ENCODE measurements at regions not wholly inside any gene's neighbourhood (a gene's known extent, or its start where the extent isn't known, plus 50 kb on each side); places are given as distances from the start of the nearest gene placed in this dataset.

DNA sequence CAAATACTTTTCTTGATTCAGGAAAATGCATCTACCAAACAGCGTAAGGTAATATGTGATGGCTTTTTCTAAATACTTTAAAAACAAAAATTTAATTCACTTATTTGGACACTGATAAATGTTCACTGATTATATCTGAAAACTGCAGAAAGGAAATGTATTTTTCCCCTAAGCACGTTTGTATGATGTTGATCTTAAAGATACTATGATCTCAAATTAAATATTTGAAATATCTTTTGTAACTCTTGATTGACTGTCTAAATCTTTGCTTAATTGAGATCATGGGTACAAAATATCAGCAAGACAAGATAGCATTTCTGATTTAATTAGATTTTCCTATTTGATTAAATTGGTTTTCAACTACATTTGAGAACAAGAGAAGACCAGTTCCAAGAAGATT, 281.0 kb upstream of the UGT8 start:
- Mint-ChIP-seq H3K36me3 (ENCODE audit: insufficient read depth, unreplicated experiment) (no peaks in the 10 kb centered on the region), H3K4me1 (ENCODE audit: low read depth, unreplicated experiment) (no peaks in the 10 kb centered on the region), H3K27ac (ENCODE audit: unreplicated experiment) (no peak overlapping the region), H3K9me3 (ENCODE audit: low read depth, unreplicated experiment) (no peaks in the 10 kb centered on the region), H3K27me3 (ENCODE audit: unreplicated experiment) (no peaks in the 10 kb centered on the region), H3K4me3 (ENCODE audit: low read depth, unreplicated experiment) (no peak overlapping the region)
- BruUV-seq (replicated peaks) = no TSS peak
- CTCF ChIA-PET = no interaction called here
- DNase-seq = no peak
- TF ChIP-seq, protein P1, sequence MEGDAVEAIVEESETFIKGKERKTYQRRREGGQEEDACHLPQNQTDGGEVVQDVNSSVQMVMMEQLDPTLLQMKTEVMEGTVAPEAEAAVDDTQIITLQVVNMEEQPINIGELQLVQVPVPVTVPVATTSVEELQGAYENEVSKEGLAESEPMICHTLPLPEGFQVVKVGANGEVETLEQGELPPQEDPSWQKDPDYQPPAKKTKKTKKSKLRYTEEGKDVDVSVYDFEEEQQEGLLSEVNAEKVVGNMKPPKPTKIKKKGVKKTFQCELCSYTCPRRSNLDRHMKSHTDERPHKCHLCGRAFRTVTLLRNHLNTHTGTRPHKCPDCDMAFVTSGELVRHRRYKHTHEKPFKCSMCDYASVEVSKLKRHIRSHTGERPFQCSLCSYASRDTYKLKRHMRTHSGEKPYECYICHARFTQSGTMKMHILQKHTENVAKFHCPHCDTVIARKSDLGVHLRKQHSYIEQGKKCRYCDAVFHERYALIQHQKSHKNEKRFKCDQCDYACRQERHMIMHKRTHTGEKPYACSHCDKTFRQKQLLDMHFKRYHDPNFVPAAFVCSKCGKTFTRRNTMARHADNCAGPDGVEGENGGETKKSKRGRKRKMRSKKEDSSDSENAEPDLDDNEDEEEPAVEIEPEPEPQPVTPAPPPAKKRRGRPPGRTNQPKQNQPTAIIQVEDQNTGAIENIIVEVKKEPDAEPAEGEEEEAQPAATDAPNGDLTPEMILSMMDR (IDR thresholded peaks at IDR 0.05; ENCODE audit: unreplicated experiment) = no peak
- intact Hi-C loops (cut with micrococcal nuclease; ENCODE audit: unreplicated experiment) = no loop called here

DNA sequence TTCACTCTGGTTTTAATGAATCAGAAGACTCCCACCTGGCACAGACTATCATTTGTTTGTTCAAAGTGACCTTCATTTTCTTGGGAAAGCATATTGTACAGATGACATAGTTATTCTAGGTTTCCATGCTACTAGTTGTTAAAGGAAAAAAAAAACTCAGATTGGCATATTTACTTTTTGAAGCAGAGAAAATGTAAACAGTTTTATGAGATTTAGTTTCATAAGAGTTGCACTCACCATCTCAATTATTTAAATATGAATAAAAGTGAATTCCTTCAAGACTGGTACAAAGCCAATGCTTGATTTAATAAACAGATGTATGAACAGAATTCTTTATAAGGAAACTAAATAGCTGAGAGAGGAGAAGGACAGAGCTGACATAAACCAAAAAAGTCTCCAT, 280.3 kb upstream of the UGT8 start:
- Mint-ChIP-seq H3K27ac (ENCODE audit: unreplicated experiment) (no peak overlapping the region), H3K36me3 (ENCODE audit: insufficient read depth, unreplicated experiment) (no peaks in the 10 kb centered on the region), H3K27me3 (ENCODE audit: unreplicated experiment) (no peaks in the 10 kb centered on the region), H3K4me1 (ENCODE audit: low read depth, unreplicated experiment) (no peaks in the 10 kb centered on the region), H3K9me3 (ENCODE audit: low read depth, unreplicated experiment) (no peaks in the 10 kb centered on the region), H3K4me3 (ENCODE audit: low read depth, unreplicated experiment) (no peak overlapping the region)
- no TSS peak for BruUV-seq (replicated peaks)
- DNase-seq = no peak
- intact Hi-C loops (cut with micrococcal nuclease; ENCODE audit: unreplicated experiment) = no loop called here
- TF ChIP-seq, protein P1 (IDR thresholded peaks at IDR 0.05; ENCODE audit: unreplicated experiment) = no peak
- CTCF ChIA-PET = no interaction called here

DNA sequence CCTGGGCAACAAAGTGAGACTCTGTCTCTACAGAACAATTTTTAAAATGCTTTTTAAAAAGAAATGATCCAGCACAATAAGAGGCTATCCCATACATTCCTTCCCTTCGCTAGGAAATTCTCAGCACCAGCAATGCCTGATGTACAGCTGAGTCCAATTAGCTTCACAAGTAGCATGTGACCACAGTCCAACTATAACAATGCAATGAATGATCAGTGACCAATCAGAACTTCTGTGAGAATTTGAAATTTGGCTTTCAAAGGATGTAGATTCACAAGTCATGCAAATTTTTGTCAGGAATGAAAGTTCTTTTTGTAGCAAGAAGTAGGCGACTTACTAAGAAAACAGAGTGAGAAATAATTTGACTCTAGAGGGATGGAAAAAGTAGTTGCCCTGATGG, 278.5 kb upstream of the UGT8 start:
- no peak overlapping the region for H3K4me3 Mint-ChIP-seq (ENCODE audit: low read depth, unreplicated experiment)

DNA sequence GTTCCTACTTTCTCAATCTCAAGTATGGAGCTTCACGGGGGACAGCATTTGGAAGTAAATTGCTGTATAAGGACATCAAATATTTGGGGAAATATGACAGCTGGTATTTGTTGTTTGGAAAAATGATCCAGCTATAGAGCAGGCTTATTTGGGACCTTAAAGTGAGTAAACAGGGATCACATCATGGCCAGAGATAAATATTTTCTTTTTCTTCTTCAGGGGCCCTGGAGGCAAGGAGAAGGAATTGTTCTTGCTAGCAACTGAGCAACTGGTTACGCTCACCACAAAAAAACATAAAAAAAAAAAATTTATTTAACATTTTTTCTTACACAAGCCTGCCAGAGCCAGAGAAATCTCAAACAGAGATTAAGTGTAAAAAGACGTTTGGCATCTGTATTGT, 277.2 kb upstream of the UGT8 start:
- CTCF ChIA-PET = no interaction called here
- Mint-ChIP-seq H3K4me1 (ENCODE audit: low read depth, unreplicated experiment) (no peaks in the 10 kb centered on the region), H3K4me3 (ENCODE audit: low read depth, unreplicated experiment) (no peak overlapping the region), H3K27ac (ENCODE audit: unreplicated experiment) (no peak overlapping the region), H3K27me3 (ENCODE audit: unreplicated experiment) (no peaks in the 10 kb centered on the region), H3K9me3 (ENCODE audit: low read depth, unreplicated experiment) (no peaks in the 10 kb centered on the region), H3K36me3 (ENCODE audit: insufficient read depth, unreplicated experiment) (no peaks in the 10 kb centered on the region)
- no TSS peak for BruUV-seq (replicated peaks)
- DNase-seq = no peak
- TF ChIP-seq, protein P1 (IDR thresholded peaks at IDR 0.05; ENCODE audit: unreplicated experiment) = no peak
- intact Hi-C loops (cut with micrococcal nuclease; ENCODE audit: unreplicated experiment) = no loop called here

More for the DNA sequence above, 278.5 kb upstream of the UGT8 start:
- TF ChIP-seq, protein P1 (IDR thresholded peaks at IDR 0.05; ENCODE audit: unreplicated experiment) = no peak
- Mint-ChIP-seq H3K27me3 (ENCODE audit: unreplicated experiment) (no peaks in the 10 kb centered on the region), H3K27ac (ENCODE audit: unreplicated experiment) (no peak overlapping the region), H3K9me3 (ENCODE audit: low read depth, unreplicated experiment) (no peaks in the 10 kb centered on the region), H3K36me3 (ENCODE audit: insufficient read depth, unreplicated experiment) (no peaks in the 10 kb centered on the region), H3K4me1 (ENCODE audit: low read depth, unreplicated experiment) (no peaks in the 10 kb centered on the region)
- intact Hi-C loops (cut with micrococcal nuclease; ENCODE audit: unreplicated experiment) = no loop called here
- CTCF ChIA-PET = no interaction called here
- no TSS peak for BruUV-seq (replicated peaks)
- no peak for DNase-seq

DNA sequence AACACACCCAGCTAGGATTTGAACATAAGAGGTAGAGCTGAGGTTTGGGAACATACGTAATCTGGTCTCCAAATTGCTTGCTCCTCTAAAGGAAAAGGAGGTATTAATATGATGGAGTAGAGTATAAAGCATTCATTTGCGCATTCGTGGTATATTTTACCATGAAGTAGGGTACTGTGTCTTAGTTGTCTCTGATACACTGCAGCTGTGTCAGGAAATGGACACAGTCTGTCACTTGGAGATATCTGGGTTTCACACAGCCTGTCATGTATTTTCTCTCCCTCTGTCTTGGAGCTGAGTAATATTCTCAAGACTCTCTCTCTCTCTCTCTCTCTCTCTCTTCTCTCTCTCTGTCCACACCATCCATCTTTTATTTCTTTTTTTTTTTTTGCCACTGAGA, 274.8 kb upstream of the UGT8 start:
- BruUV-seq (replicated peaks) = no TSS peak
- Mint-ChIP-seq H3K27ac (ENCODE audit: unreplicated experiment) (no peak overlapping the region), H3K27me3 (ENCODE audit: unreplicated experiment) (no peaks in the 10 kb centered on the region), H3K4me3 (ENCODE audit: low read depth, unreplicated experiment) (no peak overlapping the region), H3K4me1 (ENCODE audit: low read depth, unreplicated experiment) (no peaks in the 10 kb centered on the region), H3K36me3 (ENCODE audit: insufficient read depth, unreplicated experiment) (no peaks in the 10 kb centered on the region), H3K9me3 (ENCODE audit: low read depth, unreplicated experiment) (no peaks in the 10 kb centered on the region)
- intact Hi-C loops (cut with micrococcal nuclease; ENCODE audit: unreplicated experiment) = no loop called here
- TF ChIP-seq, protein P1 (IDR thresholded peaks at IDR 0.05; ENCODE audit: unreplicated experiment) = no peak
- no peak for DNase-seq
- CTCF ChIA-PET = no interaction called here

All from Calu3 (cell line).